ENCODE measurements at regions not wholly inside any gene's neighbourhood (a gene's known extent, or its start where the extent isn't known, plus 50 kb on each side); places are given as distances from the start of the nearest gene placed in this dataset.

DNA sequence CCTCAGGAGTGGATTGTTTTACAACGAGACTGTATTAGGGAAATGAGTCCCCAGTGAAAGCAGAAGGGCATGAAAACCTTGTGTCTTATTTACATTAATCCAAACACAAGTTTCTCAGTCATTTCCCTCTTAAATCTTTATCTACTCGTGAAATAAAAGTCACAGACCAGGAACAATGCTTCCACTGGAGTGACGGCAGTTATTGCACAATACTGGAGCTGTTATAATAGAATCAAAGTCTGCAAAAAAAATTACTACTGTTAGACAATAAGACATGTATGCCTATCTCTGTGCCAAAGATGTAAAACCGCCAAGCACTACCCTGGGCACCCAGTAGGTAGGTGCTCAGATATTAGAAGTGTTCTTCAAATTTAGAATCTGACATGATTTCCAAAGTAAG is 375.5 kb downstream of the ZNF521 start (continued):
- TF ChIP-seq, protein P1, sequence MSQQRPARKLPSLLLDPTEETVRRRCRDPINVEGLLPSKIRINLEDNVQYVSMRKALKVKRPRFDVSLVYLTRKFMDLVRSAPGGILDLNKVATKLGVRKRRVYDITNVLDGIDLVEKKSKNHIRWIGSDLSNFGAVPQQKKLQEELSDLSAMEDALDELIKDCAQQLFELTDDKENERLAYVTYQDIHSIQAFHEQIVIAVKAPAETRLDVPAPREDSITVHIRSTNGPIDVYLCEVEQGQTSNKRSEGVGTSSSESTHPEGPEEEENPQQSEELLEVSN (IDR thresholded peaks at IDR 0.05; ENCODE audit: borderline replicate concordance, low read depth) = no peak
- TF ChIP-seq KDM5A (IDR thresholded peaks at IDR 0.05) = no peak
- TF ChIP-seq RARB (CRISPR knock-in tag; IDR thresholded peaks at IDR 0.05) = no peak
- no peak for TF ChIP-seq JUNB (IDR thresholded peaks at IDR 0.05)
- TF ChIP-seq, protein P2, sequence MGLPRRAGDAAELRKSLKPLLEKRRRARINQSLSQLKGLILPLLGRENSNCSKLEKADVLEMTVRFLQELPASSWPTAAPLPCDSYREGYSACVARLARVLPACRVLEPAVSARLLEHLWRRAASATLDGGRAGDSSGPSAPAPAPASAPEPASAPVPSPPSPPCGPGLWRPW (IDR thresholded peaks at IDR 0.05) = no peak
- TF ChIP-seq TFCP2L1 (CRISPR knock-in tag; IDR thresholded peaks at IDR 0.05) = no peak
- no peak for TF ChIP-seq BHLHE40 (IDR thresholded peaks at IDR 0.05; ENCODE audit: low read depth, low read length)

DNA sequence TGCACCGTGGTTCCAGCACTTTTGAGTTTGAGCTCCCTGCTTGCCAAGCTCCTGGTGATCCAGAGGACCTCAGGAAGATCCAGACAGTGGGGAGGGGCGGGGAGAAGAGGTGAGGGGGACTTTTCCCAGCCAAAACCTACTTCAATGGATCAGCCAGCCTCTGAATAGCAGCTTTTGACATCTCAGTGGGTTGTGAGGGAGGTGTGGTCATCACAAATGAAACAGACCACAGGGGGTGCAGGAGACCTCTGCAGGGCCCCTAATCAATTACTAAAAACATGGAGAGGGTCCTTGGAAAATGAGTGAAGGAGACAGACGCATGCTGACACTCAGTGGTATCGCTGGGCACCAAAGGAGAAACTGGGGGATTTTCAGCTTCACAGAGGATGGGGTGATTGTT is 372.7 kb downstream of the ZNF521 start:
- Histone ChIP-seq H3K4me2 (no peak overlapping the region), H3K4me3 (no peak overlapping the region), H3K4me1 (no peaks in the 10 kb centered on the region), H3K27ac (no peak overlapping the region), H3K9me3 (no peaks in the 10 kb centered on the region)
- TF ChIP-seq NPAS2 (CRISPR knock-in tag; IDR thresholded peaks at IDR 0.05; ENCODE audit: borderline replicate concordance) (no peak), CEBPB (IDR thresholded peaks at IDR 0.05) (no peak), NFE2L2 (conservative IDR thresholded peaks at IDR 0.05; ENCODE audit: low read length) (no peak), CHD4 (IDR thresholded peaks at IDR 0.05; ENCODE audit: borderline replicate concordance) (no peak), TFCP2L1 (CRISPR knock-in tag; IDR thresholded peaks at IDR 0.05) (no peak), RARB (CRISPR knock-in tag; IDR thresholded peaks at IDR 0.05) (no peak), EHF (CRISPR knock-in tag; IDR thresholded peaks at IDR 0.05) (no peak), PHF8 (IDR thresholded peaks at IDR 0.05; ENCODE audit: borderline replicate concordance, low read depth) (no peak), KDM5A (IDR thresholded peaks at IDR 0.05) (no peak), SREBF2 (IDR thresholded peaks at IDR 0.05) (no peak), TP53 (CRISPR knock-in tag; IDR thresholded peaks at IDR 0.05) (no peak), FOSB (CRISPR knock-in tag; IDR thresholded peaks at IDR 0.05) (no peak), HOXA7 (CRISPR knock-in tag; IDR thresholded peaks at IDR 0.05) (no peak), MYC (IDR thresholded peaks at IDR 0.05; ENCODE audit: borderline replicate concordance, low read length) (no peak)
- TF ChIP-seq, protein P3, sequence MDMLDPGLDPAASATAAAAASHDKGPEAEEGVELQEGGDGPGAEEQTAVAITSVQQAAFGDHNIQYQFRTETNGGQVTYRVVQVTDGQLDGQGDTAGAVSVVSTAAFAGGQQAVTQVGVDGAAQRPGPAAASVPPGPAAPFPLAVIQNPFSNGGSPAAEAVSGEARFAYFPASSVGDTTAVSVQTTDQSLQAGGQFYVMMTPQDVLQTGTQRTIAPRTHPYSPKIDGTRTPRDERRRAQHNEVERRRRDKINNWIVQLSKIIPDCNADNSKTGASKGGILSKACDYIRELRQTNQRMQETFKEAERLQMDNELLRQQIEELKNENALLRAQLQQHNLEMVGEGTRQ (IDR thresholded peaks at IDR 0.05) = no peak
- TF ChIP-seq, protein P4, sequence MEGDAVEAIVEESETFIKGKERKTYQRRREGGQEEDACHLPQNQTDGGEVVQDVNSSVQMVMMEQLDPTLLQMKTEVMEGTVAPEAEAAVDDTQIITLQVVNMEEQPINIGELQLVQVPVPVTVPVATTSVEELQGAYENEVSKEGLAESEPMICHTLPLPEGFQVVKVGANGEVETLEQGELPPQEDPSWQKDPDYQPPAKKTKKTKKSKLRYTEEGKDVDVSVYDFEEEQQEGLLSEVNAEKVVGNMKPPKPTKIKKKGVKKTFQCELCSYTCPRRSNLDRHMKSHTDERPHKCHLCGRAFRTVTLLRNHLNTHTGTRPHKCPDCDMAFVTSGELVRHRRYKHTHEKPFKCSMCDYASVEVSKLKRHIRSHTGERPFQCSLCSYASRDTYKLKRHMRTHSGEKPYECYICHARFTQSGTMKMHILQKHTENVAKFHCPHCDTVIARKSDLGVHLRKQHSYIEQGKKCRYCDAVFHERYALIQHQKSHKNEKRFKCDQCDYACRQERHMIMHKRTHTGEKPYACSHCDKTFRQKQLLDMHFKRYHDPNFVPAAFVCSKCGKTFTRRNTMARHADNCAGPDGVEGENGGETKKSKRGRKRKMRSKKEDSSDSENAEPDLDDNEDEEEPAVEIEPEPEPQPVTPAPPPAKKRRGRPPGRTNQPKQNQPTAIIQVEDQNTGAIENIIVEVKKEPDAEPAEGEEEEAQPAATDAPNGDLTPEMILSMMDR (IDR thresholded peaks at IDR 0.05) = no peak
- TF ChIP-seq, protein P5, sequence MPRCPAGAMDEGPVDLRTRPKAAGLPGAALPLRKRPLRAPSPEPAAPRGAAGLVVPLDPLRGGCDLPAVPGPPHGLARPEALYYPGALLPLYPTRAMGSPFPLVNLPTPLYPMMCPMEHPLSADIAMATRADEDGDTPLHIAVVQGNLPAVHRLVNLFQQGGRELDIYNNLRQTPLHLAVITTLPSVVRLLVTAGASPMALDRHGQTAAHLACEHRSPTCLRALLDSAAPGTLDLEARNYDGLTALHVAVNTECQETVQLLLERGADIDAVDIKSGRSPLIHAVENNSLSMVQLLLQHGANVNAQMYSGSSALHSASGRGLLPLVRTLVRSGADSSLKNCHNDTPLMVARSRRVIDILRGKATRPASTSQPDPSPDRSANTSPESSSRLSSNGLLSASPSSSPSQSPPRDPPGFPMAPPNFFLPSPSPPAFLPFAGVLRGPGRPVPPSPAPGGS (IDR thresholded peaks at IDR 0.05) = no peak
- DNase-seq (ENCODE audit: low read depth in 1 of 2, low spot score in 1 of 2) = no peak
- 0% methylated on average over 4 of the region's 4 CpGs for WGBS (ENCODE audit: missing lambda C conversion rate)
- ChIA-PET POLR2A (no interaction called here), CTCF (no interaction called here)
- FAIRE-seq = no peak
- no peak for ATAC-seq

DNA sequence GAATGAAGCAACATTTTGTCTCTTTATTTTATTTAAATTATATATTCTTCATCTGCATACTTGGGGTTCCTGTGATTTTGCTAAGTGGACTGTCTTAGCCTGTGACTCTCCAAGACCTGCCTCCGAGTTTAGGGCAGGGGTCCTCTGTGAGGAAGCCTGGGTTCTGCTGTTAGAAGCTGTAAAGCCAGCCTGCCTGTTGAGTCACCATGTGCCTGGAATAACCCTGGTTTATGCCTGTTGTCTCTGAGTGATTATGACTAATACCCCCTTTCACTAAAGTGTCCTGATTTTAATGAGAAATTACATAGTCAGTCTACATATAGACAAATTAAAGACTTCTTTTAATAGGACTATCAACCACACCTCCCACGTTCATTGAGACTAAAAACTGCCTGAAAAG is 369.1 kb downstream of the ZNF521 start:
- Histone ChIP-seq H3K27ac (no peak overlapping the region), H3K4me3 (no peak overlapping the region), H3K4me2 (no peak overlapping the region), H3K9me3 (no peaks in the 10 kb centered on the region), H3K4me1 (no peaks in the 10 kb centered on the region)
- FAIRE-seq (no peak), ATAC-seq (no peak), DNase-seq (ENCODE audit: low read depth in 1 of 2, low spot score in 1 of 2) (no peak)
- ChIA-PET POLR2A (no interaction called here), CTCF (no interaction called here)
- no peak for TF ChIP-seq GATA3 (IDR thresholded peaks at IDR 0.05; ENCODE audit: borderline replicate concordance)
- no peak for TF ChIP-seq RFX5 (IDR thresholded peaks at IDR 0.05)
- no peak for TF ChIP-seq HOXB13 (CRISPR knock-in tag; IDR thresholded peaks at IDR 0.05; ENCODE audit: low read depth)
- no peak for TF ChIP-seq JUNB (IDR thresholded peaks at IDR 0.05)
- TF ChIP-seq MYC (IDR thresholded peaks at IDR 0.05; ENCODE audit: borderline replicate concordance, low read length) = no peak
- TF ChIP-seq, protein P6, sequence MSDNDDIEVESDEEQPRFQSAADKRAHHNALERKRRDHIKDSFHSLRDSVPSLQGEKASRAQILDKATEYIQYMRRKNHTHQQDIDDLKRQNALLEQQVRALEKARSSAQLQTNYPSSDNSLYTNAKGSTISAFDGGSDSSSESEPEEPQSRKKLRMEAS (IDR thresholded peaks at IDR 0.05) = no peak
- TF ChIP-seq, protein P5 (IDR thresholded peaks at IDR 0.05) = no peak
- no peak for TF ChIP-seq RAD21 (conservative IDR thresholded peaks at IDR 0.05 in 1 of 2, IDR thresholded peaks at IDR 0.05 in 1 of 2)
- TF ChIP-seq CEBPB (IDR thresholded peaks at IDR 0.05) = no peak
- no peak for TF ChIP-seq NR3C1 (IDR thresholded peaks at IDR 0.05)
- WGBS (ENCODE audit: missing lambda C conversion rate) = 0% methylated on average over 2 of the region's 2 CpGs

Data from A549 (cell line).